ENCODE measurements at regions not wholly inside any gene's neighbourhood (a gene's known extent, or its start where the extent isn't known, plus 50 kb on each side); places are given as distances from the start of the nearest gene placed in this dataset.

DNA sequence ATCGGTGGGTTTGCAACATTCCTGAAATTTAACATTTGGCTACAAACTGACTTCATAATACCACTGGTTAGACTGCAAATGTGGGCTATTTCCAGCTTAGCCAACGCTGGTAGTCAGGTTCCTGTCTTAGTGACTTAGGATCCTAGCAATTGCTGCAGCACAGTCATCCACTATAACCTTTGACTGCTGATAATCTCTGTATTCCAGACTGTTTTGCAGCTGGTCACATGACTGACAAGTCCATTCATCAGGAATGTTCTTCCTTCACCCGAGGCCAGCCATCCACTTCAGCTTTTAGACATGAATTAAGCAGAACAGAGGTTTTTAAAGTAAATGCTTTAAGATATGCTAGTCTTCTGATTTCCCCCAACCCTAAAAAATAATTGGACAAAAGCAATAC lies 425.9 kb upstream of the MPDZ start:
- no peaks in the 10 kb centered on the region for H3K9me3 ChIP-seq
- WGBS, 2 donors, result 75 to 79% methylated on average over 3 of the region's 3 CpGs
- no peaks in the 10 kb centered on the region for H3K4me1 ChIP-seq
- intact Hi-C loops (cut with DNase I), result no loop called here
- DNase-seq, result no peak
- TF ChIP-seq, protein P1, sequence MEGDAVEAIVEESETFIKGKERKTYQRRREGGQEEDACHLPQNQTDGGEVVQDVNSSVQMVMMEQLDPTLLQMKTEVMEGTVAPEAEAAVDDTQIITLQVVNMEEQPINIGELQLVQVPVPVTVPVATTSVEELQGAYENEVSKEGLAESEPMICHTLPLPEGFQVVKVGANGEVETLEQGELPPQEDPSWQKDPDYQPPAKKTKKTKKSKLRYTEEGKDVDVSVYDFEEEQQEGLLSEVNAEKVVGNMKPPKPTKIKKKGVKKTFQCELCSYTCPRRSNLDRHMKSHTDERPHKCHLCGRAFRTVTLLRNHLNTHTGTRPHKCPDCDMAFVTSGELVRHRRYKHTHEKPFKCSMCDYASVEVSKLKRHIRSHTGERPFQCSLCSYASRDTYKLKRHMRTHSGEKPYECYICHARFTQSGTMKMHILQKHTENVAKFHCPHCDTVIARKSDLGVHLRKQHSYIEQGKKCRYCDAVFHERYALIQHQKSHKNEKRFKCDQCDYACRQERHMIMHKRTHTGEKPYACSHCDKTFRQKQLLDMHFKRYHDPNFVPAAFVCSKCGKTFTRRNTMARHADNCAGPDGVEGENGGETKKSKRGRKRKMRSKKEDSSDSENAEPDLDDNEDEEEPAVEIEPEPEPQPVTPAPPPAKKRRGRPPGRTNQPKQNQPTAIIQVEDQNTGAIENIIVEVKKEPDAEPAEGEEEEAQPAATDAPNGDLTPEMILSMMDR (IDR thresholded peaks at IDR 0.05), result no peak
- TF ChIP-seq POLR2A (IDR thresholded peaks at IDR 0.05), result no peak
- H3K27me3 ChIP-seq, result no peaks in the 10 kb centered on the region
- no peak overlapping the region for H3K4me3 ChIP-seq (replicated peaks in 1 of 3)
- no peaks in the 10 kb centered on the region for H3K36me3 ChIP-seq
- H3K27ac ChIP-seq, result peak overlapping the region in 1 of 3 donors; percentile 7

DNA sequence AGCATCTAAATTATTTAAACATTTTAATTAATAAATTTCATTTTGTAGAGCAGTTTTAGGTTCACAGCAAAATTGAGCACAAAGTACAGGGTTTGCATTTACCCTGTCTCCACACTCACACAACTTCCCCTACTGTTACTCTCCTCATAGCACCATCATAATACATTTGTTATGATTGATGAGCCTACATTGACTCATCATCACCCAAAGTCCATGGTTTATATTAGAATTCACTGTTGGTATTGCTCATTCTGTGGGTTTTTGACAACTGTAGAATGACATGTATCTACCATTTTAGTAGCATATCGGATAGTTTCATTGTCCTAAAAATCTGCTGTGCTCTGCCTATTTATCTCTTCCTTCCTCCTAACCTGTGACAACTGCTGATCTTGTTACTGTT lies 411.1 kb upstream of the MPDZ start:
- no peak overlapping the region for H3K4me3 ChIP-seq (replicated peaks in 1 of 3)
- H3K9me3 ChIP-seq, result no peaks in the 10 kb centered on the region
- intact Hi-C loops (cut with DNase I), result no loop called here
- no peak for TF ChIP-seq POLR2A (IDR thresholded peaks at IDR 0.05)
- TF ChIP-seq, protein P1 (IDR thresholded peaks at IDR 0.05), result no peak
- H3K27ac ChIP-seq, result no peak overlapping the region
- H3K36me3 ChIP-seq, result no peaks in the 10 kb centered on the region
- DNase-seq, result no peak
- H3K27me3 ChIP-seq, result no peaks in the 10 kb centered on the region
- peaks cover 0 to 14% of the 10 kb centered on the region in 2 donors for H3K4me1 ChIP-seq
- 96 to 97% methylated on average over 1 of the region's 1 CpG for WGBS, 2 donors

DNA sequence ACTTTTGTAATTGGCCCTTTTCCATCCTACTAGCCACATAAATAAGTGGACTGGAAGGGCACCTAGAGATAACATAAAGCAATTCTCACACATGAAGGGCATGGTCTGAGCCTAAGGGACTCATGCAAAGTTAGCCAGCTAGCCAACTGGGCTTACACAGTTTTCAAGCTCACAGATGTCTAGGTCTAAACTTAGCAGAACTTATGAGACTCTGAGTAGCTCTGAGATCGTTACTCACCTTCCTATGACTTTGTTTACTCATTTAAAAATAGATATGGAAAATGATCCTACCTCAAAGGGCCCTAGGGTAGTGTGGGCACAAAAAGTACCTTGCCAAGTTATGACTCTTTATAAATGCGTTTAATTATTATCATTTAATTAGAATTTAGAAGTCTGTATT lies 410.4 kb upstream of the MPDZ start:
- no peaks in the 10 kb centered on the region for H3K27me3 ChIP-seq
- H3K27ac ChIP-seq, result no peak overlapping the region
- 88 to 92% methylated on average over 2 of the region's 2 CpGs for WGBS, 2 donors
- no peaks in the 10 kb centered on the region for H3K36me3 ChIP-seq
- no peak for DNase-seq
- TF ChIP-seq, protein P1 (IDR thresholded peaks at IDR 0.05), result no peak
- no peak for TF ChIP-seq POLR2A (IDR thresholded peaks at IDR 0.05)
- peaks cover 0 to 14% of the 10 kb centered on the region in 2 donors for H3K4me1 ChIP-seq
- intact Hi-C loops (cut with DNase I), result no loop called here
- no peaks in the 10 kb centered on the region for H3K9me3 ChIP-seq
- H3K4me3 ChIP-seq (replicated peaks in 1 of 3), result no peak overlapping the region

DNA sequence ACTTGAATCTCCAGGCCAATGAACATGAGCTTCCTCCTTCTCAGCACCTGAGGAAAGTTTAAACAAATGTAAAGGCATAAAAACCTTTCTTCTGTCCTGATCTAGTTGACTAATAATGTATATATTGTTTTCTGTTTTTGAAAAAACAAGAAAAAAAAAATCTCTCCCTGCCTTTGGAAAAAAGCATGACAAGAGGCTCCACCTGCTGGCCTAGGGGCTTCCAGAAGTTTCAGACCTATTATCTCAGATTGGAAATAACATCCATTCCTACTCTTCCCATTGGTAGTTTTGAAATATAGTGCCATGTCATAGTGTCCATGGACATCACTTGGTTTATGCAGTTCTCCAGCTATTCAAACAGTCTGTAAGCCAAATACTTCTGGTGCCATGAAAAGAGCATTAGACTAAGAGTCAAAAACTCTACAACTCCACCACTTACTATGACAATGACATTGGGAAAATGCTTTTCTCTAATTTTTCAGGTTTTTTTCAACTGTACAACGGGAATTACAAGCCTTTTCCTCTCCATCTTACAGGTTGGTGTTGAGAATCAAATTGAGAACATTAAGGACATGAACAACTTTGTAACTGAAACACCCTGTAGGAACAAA lies 409.6 kb upstream of the MPDZ start:
- no peak for TF ChIP-seq POLR2A (IDR thresholded peaks at IDR 0.05)
- TF ChIP-seq, protein P1 (IDR thresholded peaks at IDR 0.05), result peak in 3 of 6 experiments; percentile 25 to 44 (median 42)
- Histone ChIP-seq H3K27ac (peak overlapping the region in 1 of 3 donors; percentile 2), H3K36me3 (no peaks in the 10 kb centered on the region), H3K27me3 (no peaks in the 10 kb centered on the region), H3K9me3 (no peaks in the 10 kb centered on the region), H3K4me3 (replicated peaks in 1 of 3) (no peak overlapping the region), H3K4me1 (peaks cover 0 to 14% of the 10 kb centered on the region in 2 donors)
- intact Hi-C loops (cut with DNase I), result no loop called here
- 72 to 83% methylated on average over 1 of the region's 1 CpG for WGBS, 2 donors
- DNase-seq, result peak in 1 of 2 donors; percentile 26

DNA sequence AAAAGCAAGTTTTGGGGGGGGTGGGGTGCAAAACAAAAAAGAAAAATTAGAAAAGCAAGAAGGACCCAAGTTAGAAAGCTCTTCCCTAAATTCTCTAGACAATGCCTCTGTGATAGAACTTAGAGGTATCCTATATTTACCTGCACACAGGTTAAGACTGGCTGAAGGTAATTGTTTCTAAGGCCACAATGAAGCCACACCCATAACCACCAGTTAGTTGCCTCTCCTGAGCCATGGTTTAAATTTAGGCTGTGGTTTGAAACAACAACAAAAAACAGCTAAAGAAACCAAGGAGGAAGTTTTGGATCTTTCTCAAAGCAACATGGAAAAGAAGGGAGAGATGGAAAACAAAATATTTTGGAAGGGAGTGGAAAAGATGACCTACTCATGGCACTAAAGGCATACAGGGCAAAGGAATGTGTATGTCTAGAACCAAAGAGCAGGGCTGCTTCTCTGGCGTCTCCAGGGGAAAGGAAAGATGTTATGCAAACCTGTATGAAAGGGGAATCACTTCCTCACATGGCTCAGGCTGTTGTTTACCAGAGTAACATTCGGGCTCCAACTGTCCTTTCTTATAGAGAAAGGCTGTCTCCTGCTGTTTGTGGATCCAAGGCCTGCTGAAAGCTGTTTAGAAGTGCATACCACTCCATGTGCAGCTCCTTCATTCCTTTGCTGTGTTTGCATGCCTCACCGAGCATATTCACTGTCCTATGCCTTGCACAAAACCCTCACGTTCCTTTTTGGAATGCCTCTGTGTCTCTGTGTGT lies 408.9 kb upstream of the MPDZ start:
- Histone ChIP-seq H3K9me3 (no peaks in the 10 kb centered on the region), H3K36me3 (no peaks in the 10 kb centered on the region), H3K27me3 (no peaks in the 10 kb centered on the region), H3K4me1 (peaks cover 0 to 14% of the 10 kb centered on the region in 2 donors), H3K4me3 (replicated peaks in 1 of 3) (no peak overlapping the region), H3K27ac (peak overlapping the region in 1 of 3 donors; percentile 2)
- WGBS, 2 donors, result 27 to 33% methylated on average over 4 of the region's 4 CpGs
- peak; percentile 30 to 40 for DNase-seq
- intact Hi-C loops (cut with DNase I), result no loop called here
- no peak for TF ChIP-seq POLR2A (IDR thresholded peaks at IDR 0.05)
- TF ChIP-seq, protein P1 (IDR thresholded peaks at IDR 0.05), result no peak

All from thyroid gland (tissue), 4 donors.